ENCODE measurements at regions not wholly inside any gene's neighbourhood (a gene's known extent, or its start where the extent isn't known, plus 50 kb on each side); places are given as distances from the start of the nearest gene placed in this dataset.

GRCh38 chr7:22954251-22954650, 59.7 kb downstream of the HYCC1 start:
- no peak for TF ChIP-seq CTCF (IDR thresholded peaks at IDR 0.05)
- no peak for TF ChIP-seq POLR2A (IDR thresholded peaks at IDR 0.05)
